Vagina (tissue), 2 donors: ENCODE measurements at regions not wholly inside any gene's neighbourhood (a gene's known extent, or its start where the extent isn't known, plus 50 kb on each side); places are given as distances from the start of the nearest gene placed in this dataset.

ENCODE experiments used
- DNase-seq, 2 donors: peaks; one replicate each; pipeline ENCODE4 v3.0.0-alpha.2; 2017; ENCODE audit errors: extremely low spot score in 2 of 2
- H3K27ac ChIP-seq: fragments of 200-600 bp; sonication (generic); one replicate; pipeline ENCODE4 v1.5.1; 2019
- H3K27me3 ChIP-seq: fragments of 200-600 bp; sonication (generic); one replicate; pipeline ENCODE4 v1.5.1; 2019
- H3K36me3 ChIP-seq, 2 donors: fragments of 200-600 bp; sonication (generic); one replicate each; pipeline ENCODE4 v1.5.1; 2017 to 2019
- H3K4me1 ChIP-seq: fragments of 200-600 bp; sonication (generic); one replicate; pipeline ENCODE4 v1.5.1; 2019
- H3K4me3 ChIP-seq, 2 donors: fragments of 200-600 bp; sonication (generic); 1 replicate in 1 of 2; 2 replicates in 1 of 2; pipeline ENCODE4 v1.5.1; 2016 to 2019
- H3K9me3 ChIP-seq: fragments of 200-600 bp; sonication (generic); one replicate; pipeline ENCODE4 v1.5.1; 2019
- POLR2A ChIP-seq, 2 donors: fragments of 450-650 bp; IDR thresholded peaks; one replicate each; pipeline ENCODE4 v1.6.1; 2017; ENCODE audit warnings: antibody characterized with exemption in 2 of 2, mild to moderate bottlenecking in 2 of 2, moderate library complexity in 2 of 2
- POLR2AphosphoS5 ChIP-seq, 2 donors: sonication (generic); formaldehyde crosslinking; IDR thresholded peaks; one replicate each; pipeline ENCODE4 v1.9.0; 2017; ENCODE audit warnings: antibody characterized with exemption in 2 of 2, mild to moderate bottlenecking in 2 of 2, low read depth in 1 of 2; ENCODE audit not compliant: insufficient read depth in 1 of 2
- intact Hi-C: fragments of 100-400 bp; cut with DNase I; formaldehyde crosslinking; loops from one replicate; pipeline ENCODE4 v1.15.1; 2023
- TF ChIP-seq, protein P1 (sequence below), 3 experiments: fragments of 450-650 bp in 2 of 3; fragments of 200-600 bp in 1 of 3; sonication (generic) in 1 of 3; IDR thresholded peaks; one replicate each; pipeline ENCODE4 v1.5.1; 2017 to 2019; ENCODE audit warnings: antibody characterized with exemption in 3 of 3, mild to moderate bottlenecking in 2 of 3, moderate library complexity in 2 of 3

DNA sequence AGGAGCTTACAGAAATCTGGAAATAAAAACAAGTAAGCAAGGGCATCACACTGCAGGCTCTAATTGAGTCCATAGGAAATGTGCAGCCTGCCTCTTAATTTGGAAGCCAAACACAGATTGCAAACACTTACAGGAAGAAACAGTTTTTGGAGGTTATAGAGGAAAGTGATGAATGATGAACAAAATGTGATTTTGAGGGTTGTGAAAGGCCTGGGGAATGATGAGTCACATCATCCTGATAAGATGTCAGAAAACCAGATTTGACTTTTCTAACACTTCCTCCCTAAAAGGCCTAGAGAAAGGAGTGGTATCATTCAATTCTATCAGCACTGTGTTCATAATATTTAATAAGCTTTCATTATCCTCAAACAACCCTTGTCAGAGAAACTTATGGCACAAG, 96.6 kb upstream of the POU2AF2 start:
- H3K9me3 ChIP-seq = no peaks in the 10 kb centered on the region
- no peak overlapping the region for H3K4me3 ChIP-seq
- H3K36me3 ChIP-seq = no peaks in the 10 kb centered on the region
- TF ChIP-seq POLR2A (IDR thresholded peaks at IDR 0.05) = no peak
- no peak for TF ChIP-seq POLR2AphosphoS5 (IDR thresholded peaks at IDR 0.05; ENCODE audit: insufficient read depth in 1 of 2, low read depth in 1 of 2)
- TF ChIP-seq, protein P1, sequence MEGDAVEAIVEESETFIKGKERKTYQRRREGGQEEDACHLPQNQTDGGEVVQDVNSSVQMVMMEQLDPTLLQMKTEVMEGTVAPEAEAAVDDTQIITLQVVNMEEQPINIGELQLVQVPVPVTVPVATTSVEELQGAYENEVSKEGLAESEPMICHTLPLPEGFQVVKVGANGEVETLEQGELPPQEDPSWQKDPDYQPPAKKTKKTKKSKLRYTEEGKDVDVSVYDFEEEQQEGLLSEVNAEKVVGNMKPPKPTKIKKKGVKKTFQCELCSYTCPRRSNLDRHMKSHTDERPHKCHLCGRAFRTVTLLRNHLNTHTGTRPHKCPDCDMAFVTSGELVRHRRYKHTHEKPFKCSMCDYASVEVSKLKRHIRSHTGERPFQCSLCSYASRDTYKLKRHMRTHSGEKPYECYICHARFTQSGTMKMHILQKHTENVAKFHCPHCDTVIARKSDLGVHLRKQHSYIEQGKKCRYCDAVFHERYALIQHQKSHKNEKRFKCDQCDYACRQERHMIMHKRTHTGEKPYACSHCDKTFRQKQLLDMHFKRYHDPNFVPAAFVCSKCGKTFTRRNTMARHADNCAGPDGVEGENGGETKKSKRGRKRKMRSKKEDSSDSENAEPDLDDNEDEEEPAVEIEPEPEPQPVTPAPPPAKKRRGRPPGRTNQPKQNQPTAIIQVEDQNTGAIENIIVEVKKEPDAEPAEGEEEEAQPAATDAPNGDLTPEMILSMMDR (IDR thresholded peaks at IDR 0.05) = no peak
- intact Hi-C loops = no loop called here
- no peak overlapping the region for H3K27ac ChIP-seq
- no peaks in the 10 kb centered on the region for H3K27me3 ChIP-seq
- peaks cover 5% of the 10 kb centered on the region for H3K4me1 ChIP-seq
- no peak for DNase-seq

DNA sequence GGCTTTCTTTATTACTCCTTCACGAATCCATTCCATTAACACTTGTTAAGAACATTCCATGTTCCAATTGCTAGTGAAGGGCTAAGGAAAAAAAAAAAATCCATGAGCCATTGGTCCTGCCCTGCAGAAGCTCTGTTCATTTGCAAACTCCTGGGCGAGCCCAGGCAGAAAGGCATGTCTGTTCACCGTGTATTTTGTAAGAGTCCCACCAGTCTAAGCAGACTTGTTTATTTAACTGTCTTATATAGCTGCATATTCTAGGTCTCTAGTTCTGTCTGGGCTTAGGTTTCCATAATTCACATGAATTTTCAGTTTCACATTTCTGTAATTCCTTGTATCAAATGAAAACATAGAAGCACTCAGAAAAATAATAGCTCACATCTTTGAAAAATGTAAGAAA, 97.4 kb upstream of the POU2AF2 start:
- TF ChIP-seq, protein P1 (IDR thresholded peaks at IDR 0.05) = no peak
- no peak for TF ChIP-seq POLR2A (IDR thresholded peaks at IDR 0.05)
- TF ChIP-seq POLR2AphosphoS5 (IDR thresholded peaks at IDR 0.05; ENCODE audit: insufficient read depth in 1 of 2, low read depth in 1 of 2) = no peak
- H3K4me3 ChIP-seq = no peak overlapping the region
- DNase-seq = no peak
- no peak overlapping the region for H3K27ac ChIP-seq
- intact Hi-C loops = no loop called here
- no peaks in the 10 kb centered on the region for H3K27me3 ChIP-seq
- H3K36me3 ChIP-seq = no peaks in the 10 kb centered on the region
- H3K4me1 ChIP-seq = peaks cover 5% of the 10 kb centered on the region
- H3K9me3 ChIP-seq = no peaks in the 10 kb centered on the region

DNA sequence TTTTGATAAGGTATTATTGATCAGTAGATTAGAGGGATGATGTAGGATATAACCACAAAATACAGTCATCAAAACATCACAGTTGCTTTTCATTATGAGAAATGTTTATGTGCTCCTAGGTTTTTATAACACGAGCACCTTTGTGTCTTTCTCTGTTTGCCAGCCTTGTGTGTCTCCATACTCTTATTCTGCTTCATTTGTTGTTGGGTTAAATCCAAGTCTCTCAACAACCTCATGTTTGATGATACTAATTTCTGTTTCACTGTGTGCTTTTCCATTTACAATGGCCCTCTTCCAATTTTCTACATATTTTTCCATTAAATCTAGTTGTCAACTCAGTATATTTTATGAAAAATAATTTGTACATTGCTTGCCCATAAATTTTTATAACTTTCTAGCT, 107.7 kb upstream of the POU2AF2 start:
- no peaks in the 10 kb centered on the region for H3K9me3 ChIP-seq
- H3K27me3 ChIP-seq = no peaks in the 10 kb centered on the region
- DNase-seq = no peak
- H3K4me1 ChIP-seq = no peaks in the 10 kb centered on the region
- TF ChIP-seq, protein P1 (IDR thresholded peaks at IDR 0.05) = no peak
- TF ChIP-seq POLR2A (IDR thresholded peaks at IDR 0.05) = no peak
- TF ChIP-seq POLR2AphosphoS5 (IDR thresholded peaks at IDR 0.05; ENCODE audit: insufficient read depth in 1 of 2, low read depth in 1 of 2) = no peak
- H3K36me3 ChIP-seq = no peaks in the 10 kb centered on the region
- H3K27ac ChIP-seq = no peak overlapping the region
- intact Hi-C loops = no loop called here
- H3K4me3 ChIP-seq = no peak overlapping the region

DNA sequence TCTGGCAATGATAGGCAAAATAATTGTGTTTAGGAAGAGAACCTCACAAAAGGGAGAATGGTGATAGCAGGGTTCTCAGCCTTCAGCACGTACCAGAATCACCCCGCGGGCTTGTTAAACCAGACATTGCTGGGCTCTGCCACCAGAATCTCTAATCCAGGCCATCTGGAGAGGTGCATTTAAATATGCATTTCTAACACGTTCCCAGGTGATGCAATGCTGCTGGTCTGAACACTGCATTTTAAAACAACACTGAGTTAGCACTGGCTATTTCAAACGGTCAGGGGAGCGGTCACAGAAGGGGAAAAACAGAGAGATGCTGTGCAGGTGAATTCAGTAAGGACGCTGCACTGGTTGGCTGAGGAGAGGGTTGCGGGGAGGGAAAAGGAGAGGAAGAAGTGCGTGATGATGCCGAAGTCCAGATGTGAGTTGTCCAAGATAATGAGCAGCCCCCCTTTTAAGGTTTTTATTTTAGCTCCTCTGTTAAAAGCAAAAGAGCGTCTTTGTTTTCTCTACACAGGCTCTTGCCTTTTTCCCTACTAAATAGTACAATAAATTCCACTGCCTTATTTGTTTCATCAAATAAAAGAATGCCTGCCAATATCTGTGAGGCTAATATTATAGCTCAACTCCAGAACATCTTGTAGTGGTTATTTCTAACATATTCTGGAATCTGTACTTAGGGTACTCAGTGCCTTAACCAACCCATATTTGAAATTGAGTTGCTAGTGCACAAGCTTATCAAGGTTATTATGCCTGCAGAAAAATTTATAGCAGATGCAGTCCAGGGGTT, 109.6 kb upstream of the POU2AF2 start:
- H3K27me3 ChIP-seq = no peaks in the 10 kb centered on the region
- intact Hi-C loops = no loop called here
- no peak for DNase-seq

DNA sequence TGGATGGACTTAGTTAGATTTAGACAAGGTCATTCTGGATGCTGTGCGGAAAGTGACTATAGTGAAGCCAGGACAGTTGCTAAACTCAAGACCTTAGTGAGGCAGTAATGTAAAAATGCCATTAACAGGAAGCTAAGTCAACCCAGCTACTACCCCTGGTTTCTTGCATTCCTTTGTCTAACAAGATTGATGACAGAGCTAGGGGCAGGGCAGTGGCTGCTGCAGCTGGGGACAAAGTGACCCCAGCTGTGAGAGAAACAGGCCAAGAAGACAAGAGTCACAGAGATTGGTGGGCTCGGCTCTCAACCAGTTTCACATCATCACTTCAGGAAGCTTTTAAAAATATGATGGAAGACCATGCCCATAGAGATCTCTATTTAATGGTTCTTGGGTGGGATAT, 110.4 kb upstream of the POU2AF2 start:
- intact Hi-C loops = no loop called here
- Histone ChIP-seq H3K9me3 (no peaks in the 10 kb centered on the region), H3K27me3 (no peaks in the 10 kb centered on the region), H3K36me3 (no peaks in the 10 kb centered on the region), H3K4me3 (no peak overlapping the region), H3K27ac (no peak overlapping the region), H3K4me1 (no peaks in the 10 kb centered on the region)
- no peak for TF ChIP-seq POLR2AphosphoS5 (IDR thresholded peaks at IDR 0.05; ENCODE audit: insufficient read depth in 1 of 2, low read depth in 1 of 2)
- TF ChIP-seq POLR2A (IDR thresholded peaks at IDR 0.05) = no peak
- TF ChIP-seq, protein P1 (IDR thresholded peaks at IDR 0.05) = no peak
- no peak for DNase-seq

More for the DNA sequence above, 109.6 kb upstream of the POU2AF2 start:
- Histone ChIP-seq H3K4me1 (no peaks in the 10 kb centered on the region), H3K9me3 (no peaks in the 10 kb centered on the region), H3K4me3 (no peak overlapping the region), H3K36me3 (no peaks in the 10 kb centered on the region), H3K27ac (no peak overlapping the region)
- TF ChIP-seq, protein P1 (IDR thresholded peaks at IDR 0.05) = no peak
- TF ChIP-seq POLR2AphosphoS5 (IDR thresholded peaks at IDR 0.05; ENCODE audit: insufficient read depth in 1 of 2, low read depth in 1 of 2) (no peak), POLR2A (IDR thresholded peaks at IDR 0.05) (no peak)
